ENCODE measurements at regions not wholly inside any gene's neighbourhood (a gene's known extent, or its start where the extent isn't known, plus 50 kb on each side); places are given as distances from the start of the nearest gene placed in this dataset.

GRCh38 chr6:160921095-160921494 is 70.5 kb upstream of the MAP3K4 start:
- in situ Hi-C loops (cut with MboI) = no loop called here
- Histone ChIP-seq H3K27ac (no peak overlapping the region), H3K27me3 (replicated peaks; ENCODE audit: insufficient read depth) (no peaks in the 10 kb centered on the region), H3K36me3 (ENCODE audit: low read depth) (no peaks in the 10 kb centered on the region), H3K4me2 (ENCODE audit: unreplicated experiment) (no peak overlapping the region), H3K9me2 (ENCODE audit: insufficient read depth) (no peaks in the 10 kb centered on the region), H4K20me1 (ENCODE audit: insufficient read depth) (no peaks in the 10 kb centered on the region), H3K4me3 (no peak overlapping the region), H3K9ac (no peak overlapping the region), H3K79me2 (ENCODE audit: insufficient read depth) (no peaks in the 10 kb centered on the region), H3K4me1 (ENCODE audit: insufficient read depth) (peaks cover 12% of the 10 kb centered on the region), H2AFZ (no peak overlapping the region), H3F3A (ENCODE audit: insufficient read depth) (peaks cover 7% of the 10 kb centered on the region), H3K9me3 (ENCODE audit: low read depth) (no peaks in the 10 kb centered on the region)
- DNase-seq = no peak
- TF ChIP-seq EZH2 (IDR thresholded peaks at IDR 0.05; ENCODE audit: insufficient read depth, poor library complexity, severe bottlenecking) (no peak), EZH2phosphoT487 (IDR thresholded peaks at IDR 0.05; ENCODE audit: insufficient read depth, low read depth) (no peak)
- WGBS, 2 experiments (ENCODE audit: low coverage in 1 of 2, low lambda C conversion rate in 2 of 2, missing lambda C conversion rate in 2 of 2) = 79 to 92% methylated on average over 3 of the region's 3 CpGs

GRCh38 chr6:160926281-160927276 is 65.0 kb upstream of the MAP3K4 start:
- Histone ChIP-seq H3K4me1 (ENCODE audit: insufficient read depth) (peaks cover 11% of the 10 kb centered on the region; the same call in 1 of the 2 replicates), H3K27me3 (replicated peaks; ENCODE audit: insufficient read depth) (no peaks in the 10 kb centered on the region), H3K4me3 (no peak overlapping the region), H3K9ac (no peak overlapping the region), H3K36me3 (ENCODE audit: low read depth) (no peaks in the 10 kb centered on the region), H3K9me3 (ENCODE audit: low read depth) (no peaks in the 10 kb centered on the region), H3K9me2 (ENCODE audit: insufficient read depth) (no peaks in the 10 kb centered on the region), H4K20me1 (ENCODE audit: insufficient read depth) (no peaks in the 10 kb centered on the region), H3K4me2 (ENCODE audit: unreplicated experiment) (no peak overlapping the region), H3F3A (ENCODE audit: insufficient read depth) (peaks cover 10% of the 10 kb centered on the region; the same call in 1 of the 2 replicates), H3K79me2 (ENCODE audit: insufficient read depth) (no peaks in the 10 kb centered on the region), H2AFZ (no peak overlapping the region), H3K27ac (no peak overlapping the region)
- WGBS, 2 experiments (ENCODE audit: low coverage in 1 of 2, low lambda C conversion rate in 2 of 2, missing lambda C conversion rate in 2 of 2) = 83% methylated on average over 29 of the region's 29 CpGs
- DNase-seq = no peak
- in situ Hi-C loops (cut with MboI) = loop anchor here (5.0 kb wide), 1 partner anchor 446 kb away; no protein-coding TSS in a partner anchor
- TF ChIP-seq EZH2phosphoT487 (IDR thresholded peaks at IDR 0.05; ENCODE audit: insufficient read depth, low read depth) (no peak), EZH2 (IDR thresholded peaks at IDR 0.05; ENCODE audit: insufficient read depth, poor library complexity, severe bottlenecking) (no peak)

DNA sequence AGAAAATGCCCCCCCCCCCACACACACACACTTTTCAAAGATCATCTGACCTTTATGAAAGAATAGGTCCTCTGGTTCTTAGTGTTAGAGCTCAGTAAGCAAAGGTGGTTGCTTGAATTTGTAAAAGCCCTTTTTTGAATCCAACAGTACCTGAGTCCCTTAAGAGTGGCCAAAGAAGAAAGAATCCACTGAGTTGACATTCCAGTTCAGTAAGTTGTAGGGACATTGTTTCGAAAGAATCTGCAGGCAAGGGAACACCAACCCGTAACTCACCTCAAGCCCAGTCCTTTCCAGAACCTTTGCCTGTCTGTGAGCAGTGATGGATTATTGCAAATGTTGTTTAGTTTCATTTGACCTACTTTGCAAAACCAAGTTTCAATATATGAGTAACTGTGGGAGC is 64.2 kb upstream of the MAP3K4 start:
- Histone ChIP-seq H3F3A (ENCODE audit: insufficient read depth) (peaks cover 10% of the 10 kb centered on the region; the same call in 1 of the 2 replicates), H2AFZ (no peak overlapping the region), H3K36me3 (ENCODE audit: low read depth) (no peaks in the 10 kb centered on the region), H3K9me2 (ENCODE audit: insufficient read depth) (no peaks in the 10 kb centered on the region), H3K79me2 (ENCODE audit: insufficient read depth) (no peaks in the 10 kb centered on the region), H4K20me1 (ENCODE audit: insufficient read depth) (no peaks in the 10 kb centered on the region), H3K4me1 (ENCODE audit: insufficient read depth) (peaks cover 15% of the 10 kb centered on the region; the same call in 1 of the 2 replicates), H3K4me3 (no peak overlapping the region), H3K9ac (no peak overlapping the region), H3K4me2 (ENCODE audit: unreplicated experiment) (no peak overlapping the region), H3K27me3 (replicated peaks; ENCODE audit: insufficient read depth) (no peaks in the 10 kb centered on the region), H3K9me3 (ENCODE audit: low read depth) (no peaks in the 10 kb centered on the region), H3K27ac (no peak overlapping the region)
- DNase-seq = no peak
- in situ Hi-C loops (cut with MboI) = loop anchor here (5.0 kb wide), 1 partner anchor 445 kb away; no protein-coding TSS in a partner anchor
- WGBS, 2 experiments (ENCODE audit: low coverage in 1 of 2, low lambda C conversion rate in 2 of 2, missing lambda C conversion rate in 2 of 2) = 100% methylated on average over 2 of the region's 2 CpGs
- TF ChIP-seq EZH2 (IDR thresholded peaks at IDR 0.05; ENCODE audit: insufficient read depth, poor library complexity, severe bottlenecking) (no peak), EZH2phosphoT487 (IDR thresholded peaks at IDR 0.05; ENCODE audit: insufficient read depth, low read depth) (no peak)

DNA sequence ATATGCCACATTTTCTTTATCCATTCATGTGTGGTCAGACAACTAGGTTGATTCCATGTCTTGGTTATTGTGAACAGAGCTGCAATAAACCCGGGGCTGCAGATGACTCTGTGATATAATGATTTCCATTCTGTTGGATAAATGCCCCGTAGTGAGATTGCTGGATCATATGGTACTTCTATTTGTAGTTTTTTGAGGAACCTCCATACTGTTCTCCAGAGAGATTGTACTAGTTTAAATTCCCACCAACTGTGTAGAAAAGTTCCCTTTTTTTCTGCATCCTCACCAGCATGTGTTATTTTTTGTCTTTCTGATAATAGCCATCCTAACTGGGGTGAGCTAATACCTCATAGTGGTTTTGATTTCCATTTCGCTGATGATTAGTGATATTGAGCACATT is 62.2 kb upstream of the MAP3K4 start:
- no peak for TF ChIP-seq EZH2 (IDR thresholded peaks at IDR 0.05; ENCODE audit: insufficient read depth, poor library complexity, severe bottlenecking)
- no peak for TF ChIP-seq EZH2phosphoT487 (IDR thresholded peaks at IDR 0.05; ENCODE audit: insufficient read depth, low read depth)

More for the DNA sequence above, 62.2 kb upstream of the MAP3K4 start:
- Histone ChIP-seq H3K4me2 (ENCODE audit: unreplicated experiment) (no peak overlapping the region), H2AFZ (no peak overlapping the region), H3K9me3 (ENCODE audit: low read depth) (no peaks in the 10 kb centered on the region), H3K36me3 (ENCODE audit: low read depth) (no peaks in the 10 kb centered on the region), H3K9ac (no peak overlapping the region), H3K79me2 (ENCODE audit: insufficient read depth) (no peaks in the 10 kb centered on the region), H3F3A (ENCODE audit: insufficient read depth) (peaks cover 10% of the 10 kb centered on the region; the same call in 1 of the 2 replicates), H3K27me3 (replicated peaks; ENCODE audit: insufficient read depth) (no peaks in the 10 kb centered on the region), H3K4me3 (no peak overlapping the region), H4K20me1 (ENCODE audit: insufficient read depth) (no peaks in the 10 kb centered on the region), H3K4me1 (ENCODE audit: insufficient read depth) (peaks cover 15% of the 10 kb centered on the region; the same call in 1 of the 2 replicates), H3K9me2 (ENCODE audit: insufficient read depth) (no peaks in the 10 kb centered on the region), H3K27ac (no peak overlapping the region)
- WGBS, 2 experiments (ENCODE audit: low coverage in 1 of 2, low lambda C conversion rate in 2 of 2, missing lambda C conversion rate in 2 of 2) = 53 to 54% methylated on average over 3 of the region's 3 CpGs
- no peak for DNase-seq
- in situ Hi-C loops (cut with MboI) = loop anchor here (5.0 kb wide), 1 partner anchor 443 kb away; no protein-coding TSS in a partner anchor
